HG03025 (cell line): ENCODE measurements at regions not wholly inside any gene's neighbourhood (a gene's known extent, or its start where the extent isn't known, plus 50 kb on each side); places are given as distances from the start of the nearest gene placed in this dataset.

ENCODE experiments used
- ATAC-seq: cut with Tn5 transposase; IDR thresholded peaks from one replicate; pipeline ENCODE4 v1.9.1; 2021; ENCODE audit warnings: mild to moderate bottlenecking, moderate library complexity; ENCODE audit not compliant: unreplicated experiment, low FRiP score

DNA sequence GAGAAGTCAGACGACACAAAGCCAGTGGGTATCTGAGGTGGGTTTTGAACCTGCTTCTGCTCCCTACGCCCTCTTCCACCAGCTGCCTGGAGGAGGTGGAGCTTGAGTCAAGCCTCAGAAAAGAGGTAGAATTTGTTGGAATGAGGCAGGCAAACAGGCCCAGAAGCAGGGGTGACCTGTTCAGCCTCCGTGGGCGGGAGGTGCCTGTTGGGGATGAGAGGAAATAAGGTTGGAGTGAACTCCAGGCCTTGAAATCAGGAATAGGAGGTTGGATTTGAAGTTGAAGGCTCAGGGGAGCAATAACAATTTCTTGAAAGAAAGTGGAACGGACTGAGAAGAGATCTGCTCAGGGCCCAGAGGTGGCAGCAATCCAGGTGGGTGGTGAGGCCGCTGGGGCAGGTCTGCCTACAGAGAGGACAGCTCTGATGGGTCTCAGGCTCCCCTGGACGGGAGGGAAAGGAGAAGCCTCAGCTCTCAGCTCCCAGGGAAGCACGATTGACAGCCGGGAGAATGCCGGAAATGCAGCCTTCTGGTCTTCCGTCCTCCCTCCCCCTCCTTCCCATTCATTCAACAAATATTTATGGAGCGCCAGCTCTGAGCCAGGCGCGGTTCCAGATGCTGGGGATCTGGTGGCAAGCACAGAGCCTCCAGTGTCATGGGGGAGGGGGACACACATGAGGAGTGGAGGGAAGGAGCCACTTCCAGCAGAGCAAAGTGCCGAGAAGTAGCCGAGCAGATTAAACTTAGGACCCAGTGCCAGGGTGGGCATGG, 61.9 kb upstream of the CIBAR2 start:
- no peak for ATAC-seq

DNA sequence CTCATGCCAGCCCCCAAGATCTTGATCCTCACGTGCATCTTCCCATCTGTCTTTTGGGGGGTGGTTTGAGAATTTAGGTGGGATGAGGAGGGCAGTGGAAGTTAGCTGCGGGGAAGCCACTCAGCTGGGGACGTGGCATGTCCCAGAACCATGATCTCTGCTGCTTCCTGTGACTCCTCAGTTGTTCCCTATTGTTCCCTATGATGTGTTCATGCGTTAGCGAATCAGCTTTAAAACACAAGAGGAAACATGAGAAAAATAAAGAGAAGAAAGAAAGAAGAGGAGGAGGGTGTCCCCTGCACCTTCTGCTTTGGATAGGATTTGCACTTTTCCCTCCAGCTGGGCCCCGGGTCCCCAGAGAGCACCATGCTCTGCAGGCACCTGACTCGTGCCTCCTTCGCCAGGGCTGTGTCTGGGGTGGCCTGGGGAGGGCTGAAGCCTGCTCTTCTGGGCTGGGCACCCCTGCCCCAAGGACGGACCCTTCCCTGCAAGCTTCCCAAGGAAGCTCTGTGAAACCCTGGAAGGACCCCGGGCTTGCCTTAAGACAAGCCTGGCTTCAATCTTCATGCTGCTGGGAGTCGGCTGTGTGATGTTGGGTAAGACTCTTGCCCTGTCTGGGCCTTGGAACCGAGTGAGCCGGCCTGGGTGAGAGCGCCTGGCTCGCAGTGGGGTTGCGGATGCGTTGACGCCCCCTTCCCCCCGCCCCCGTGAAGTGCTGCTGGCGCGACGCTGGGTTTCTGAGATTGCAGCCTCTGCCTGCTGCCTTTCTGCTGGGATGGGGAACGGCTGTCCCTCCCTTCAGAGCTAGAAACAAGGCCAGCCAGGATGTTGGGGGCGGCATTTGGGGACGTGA, 62.8 kb upstream of the CIBAR2 start:
- ATAC-seq: no peak

GRCh38 chr16:85175724-85176233, 63.5 kb upstream of the CIBAR2 start:
- no peak for ATAC-seq

- ATAC-seq: no peak
These were observed 64.5 kb upstream of the CIBAR2 start for GRCh38 chr16:85176541-85177447.

DNA sequence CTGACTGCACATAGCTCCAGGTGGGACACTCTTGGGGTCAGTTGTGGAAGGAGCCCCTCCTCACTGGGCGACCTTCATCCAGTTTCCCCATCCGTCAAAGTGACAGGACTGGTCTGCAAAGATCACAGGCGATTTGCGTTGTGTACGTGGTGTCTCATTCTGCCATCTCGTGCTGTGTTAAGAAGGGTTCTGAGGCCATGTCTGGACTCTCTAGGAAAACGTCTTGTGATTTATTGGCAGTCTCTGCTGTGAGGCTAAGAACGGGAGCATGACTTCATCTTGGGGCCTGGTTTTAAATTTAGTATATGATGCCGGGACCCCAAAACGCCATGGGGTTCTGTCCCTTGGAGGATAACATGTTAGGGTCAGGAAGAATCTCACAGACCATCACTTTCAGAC, 65.2 kb upstream of the CIBAR2 start:
- ATAC-seq: no peak

DNA sequence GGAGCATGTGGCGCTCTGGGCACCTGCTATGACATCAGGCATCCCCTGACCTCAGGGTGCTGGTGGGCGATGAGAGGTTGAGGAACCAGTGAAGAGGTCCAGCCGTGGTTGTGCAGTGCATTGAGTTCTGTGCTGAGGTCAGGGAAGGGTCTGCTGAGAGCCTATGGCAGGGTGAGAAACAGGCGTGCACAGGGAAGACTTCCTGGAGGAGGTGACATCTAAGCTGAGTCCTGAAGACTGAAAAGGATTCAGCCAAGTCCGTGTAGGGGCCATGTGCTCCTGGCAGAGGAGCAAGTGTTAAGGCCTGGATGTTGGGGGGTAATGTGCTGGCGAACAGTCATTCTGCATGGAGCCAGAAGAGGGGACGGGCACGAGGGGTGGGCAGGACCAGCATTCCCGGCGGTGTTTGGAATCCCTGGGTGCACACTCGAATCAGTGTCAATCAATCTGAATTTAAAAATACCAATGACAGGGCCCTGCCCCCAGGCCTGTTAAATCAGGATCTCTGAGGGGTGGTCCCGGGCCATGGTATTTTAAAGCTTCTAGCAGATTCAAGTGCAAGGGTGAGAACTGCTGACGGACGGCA, 65.8 kb upstream of the CIBAR2 start:
- no peak for ATAC-seq

DNA sequence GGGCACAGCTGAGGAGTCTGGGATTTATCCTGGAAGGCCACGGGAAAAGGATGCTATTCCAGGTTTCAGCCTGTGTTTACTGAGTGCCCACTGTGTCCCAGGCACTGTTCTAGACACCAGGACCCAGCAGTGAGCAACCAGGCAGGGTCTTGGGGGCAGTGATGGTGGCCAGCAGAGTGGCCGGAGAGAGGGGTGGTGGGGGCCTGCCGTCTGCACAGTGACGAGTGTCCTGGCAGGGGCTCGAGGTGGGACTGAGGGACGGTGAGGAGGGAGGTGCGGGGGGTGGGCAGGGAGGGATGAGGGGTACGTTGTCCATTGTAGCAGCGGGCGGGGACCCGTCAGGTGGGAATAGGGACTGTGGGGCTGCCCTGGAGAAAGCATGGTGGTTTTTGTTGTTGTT, 66.3 kb upstream of the CIBAR2 start:
- no peak for ATAC-seq

GRCh38 chr16:85179344-85180046, 67.2 kb upstream of the CIBAR2 start:
- no peak for ATAC-seq

- ATAC-seq: no peak
These were observed 68.0 kb upstream of the CIBAR2 start for GRCh38 chr16:85180047-85180826.

- ATAC-seq: no peak
These were observed 68.8 kb upstream of the CIBAR2 start for GRCh38 chr16:85180827-85181738.

DNA sequence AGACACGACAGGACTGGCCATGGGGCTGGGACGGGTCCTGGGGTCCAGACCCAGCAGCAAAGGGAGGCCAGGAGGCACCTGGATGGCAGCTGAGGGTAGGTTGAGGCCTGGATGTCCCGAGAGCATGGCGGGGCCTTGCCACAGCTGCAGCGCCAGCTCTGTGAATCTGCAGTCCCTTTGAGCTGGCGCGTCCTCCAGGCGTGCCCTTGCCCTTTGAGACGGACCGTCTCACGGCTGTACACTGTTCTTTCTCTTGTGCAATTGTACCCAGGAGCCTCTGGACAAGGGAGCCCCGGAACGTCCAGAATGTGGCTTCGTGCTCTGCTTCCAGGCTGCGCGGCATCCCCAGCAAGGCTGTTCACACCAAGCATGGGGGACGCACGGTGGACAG, 69.5 kb upstream of the CIBAR2 start:
- no peak for ATAC-seq

GRCh38 chr16:85182286-85182685, 70.0 kb upstream of the CIBAR2 start:
- no peak for ATAC-seq

DNA sequence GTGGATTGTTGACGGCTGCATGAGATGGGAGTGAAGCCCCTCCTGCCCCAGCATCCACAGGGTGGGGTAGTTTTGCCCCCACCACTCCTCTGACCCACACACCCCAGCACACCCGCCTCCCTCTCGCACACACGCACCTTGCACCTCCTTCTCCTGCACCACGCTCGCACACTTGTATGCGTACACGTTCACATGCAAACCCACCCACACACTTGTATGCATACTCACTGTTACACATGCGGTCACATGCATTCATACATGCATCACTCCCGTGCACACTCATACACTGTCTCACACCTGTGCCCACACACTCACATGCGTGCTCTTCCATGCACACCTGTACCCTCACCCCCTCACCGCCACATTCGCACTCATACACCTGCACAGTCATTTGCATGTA, 70.5 kb upstream of the CIBAR2 start:
- ATAC-seq: no peak

DNA sequence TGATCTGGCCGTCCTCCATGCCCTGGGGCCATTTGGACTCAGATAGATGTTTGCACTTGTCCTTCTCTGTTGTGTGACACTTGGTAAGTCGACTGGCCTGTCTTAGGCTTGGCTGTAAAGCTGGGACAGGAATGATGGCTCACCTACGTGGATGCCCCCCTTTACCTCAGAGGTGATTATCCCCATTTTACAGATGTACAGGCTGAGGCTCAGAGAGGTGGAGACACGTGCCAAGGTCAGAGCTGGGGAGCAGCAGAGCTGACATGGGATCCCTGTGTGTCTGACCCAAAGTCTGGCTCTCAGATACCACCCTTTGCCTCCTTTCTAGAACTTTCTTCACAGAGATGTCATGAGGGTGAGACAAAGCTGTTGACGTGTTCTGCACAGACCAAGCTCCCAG, 71.3 kb upstream of the CIBAR2 start:
- no peak for ATAC-seq

DNA sequence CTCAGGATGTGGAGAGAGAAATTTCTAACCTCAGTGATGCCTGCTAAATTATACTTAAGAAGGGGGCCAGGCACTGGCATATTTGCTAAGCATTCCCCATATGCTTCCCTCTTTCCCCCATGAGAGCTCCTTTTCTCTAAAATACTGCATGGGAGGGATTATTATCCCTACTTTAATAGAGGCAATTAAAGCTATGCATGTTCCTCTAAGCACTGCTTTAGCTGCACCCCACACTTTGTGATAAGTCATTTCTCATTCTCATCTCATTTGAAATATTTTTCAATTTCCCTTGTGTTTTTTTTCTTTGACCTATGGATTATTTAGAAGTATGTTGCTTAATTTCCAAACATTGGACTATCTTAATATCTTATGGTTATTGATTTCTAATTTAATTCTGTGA, 72.1 kb upstream of the CIBAR2 start:
- ATAC-seq: no peak

- ATAC-seq: no peak
These were observed 73.2 kb upstream of the CIBAR2 start for GRCh38 chr16:85185303-85186100.

GRCh38 chr16:85187002-85187401, 74.7 kb upstream of the CIBAR2 start:
- no peak for ATAC-seq
